ENCODE measurements at regions not wholly inside any gene's neighbourhood (a gene's known extent, or its start where the extent isn't known, plus 50 kb on each side); places are given as distances from the start of the nearest gene placed in this dataset.
"Not testable (repeated sequence)": the region's sequence is repeated elsewhere in the genome, so short reads cannot be mapped to it uniquely, and the experiment has no call there.

GRCh38 chr6:142637624-142638351 lies 307.2 kb downstream of the HIVEP2 start:
- no peak for DNase-seq

GRCh38 chr6:142642651-142643050 lies 302.3 kb downstream of the HIVEP2 start:
- DNase-seq: no peak

- no peak for DNase-seq
These were observed 300.1 kb downstream of the HIVEP2 start for GRCh38 chr6:142644866-142645265.

GRCh38 chr6:142645663-142646062 lies 299.3 kb downstream of the HIVEP2 start:
- no peak for DNase-seq

GRCh38 chr6:142647449-142648035 lies 297.4 kb downstream of the HIVEP2 start:
- DNase-seq: no peak

- DNase-seq: no peak
These were observed 296.9 kb downstream of the HIVEP2 start for GRCh38 chr6:142648036-142648451.

- DNase-seq: no peak
These were observed 296.4 kb downstream of the HIVEP2 start for GRCh38 chr6:142648526-142648925.

- not testable (repeated sequence) for DNase-seq
These were observed 295.3 kb downstream of the HIVEP2 start for GRCh38 chr6:142649438-142650234.

GRCh38 chr6:142651384-142651783 lies 293.6 kb downstream of the HIVEP2 start:
- DNase-seq: peak; percentile 14

GRCh38 chr6:142653710-142654420 lies 291.1 kb downstream of the HIVEP2 start:
- no peak for DNase-seq

GRCh38 chr6:142659661-142660060 lies 285.3 kb downstream of the HIVEP2 start:
- peak; percentile 21 for DNase-seq

GRCh38 chr6:142665393-142665792 lies 279.6 kb downstream of the HIVEP2 start:
- DNase-seq: no peak

- DNase-seq: no peak
These were observed 278.3 kb downstream of the HIVEP2 start for GRCh38 chr6:142666599-142667185.

- no peak for DNase-seq
These were observed 275.3 kb downstream of the HIVEP2 start for GRCh38 chr6:142669471-142670351.

- DNase-seq: no peak
These were observed 273.2 kb downstream of the HIVEP2 start for GRCh38 chr6:142671791-142672190.

GRCh38 chr6:142675517-142675916 lies 269.5 kb downstream of the HIVEP2 start:
- DNase-seq: no peak

- no peak for DNase-seq
These were observed 268.9 kb downstream of the HIVEP2 start for GRCh38 chr6:142676027-142676443.

GRCh38 chr6:142676647-142677192 lies 268.3 kb downstream of the HIVEP2 start:
- no peak for DNase-seq

GRCh38 chr6:142679907-142680700 lies 264.9 kb downstream of the HIVEP2 start:
- no peak for DNase-seq

GRCh38 chr6:142681099-142681498 lies 263.9 kb downstream of the HIVEP2 start:
- DNase-seq: no peak

GRCh38 chr6:142682985-142683384 lies 262.0 kb downstream of the HIVEP2 start:
- no peak for DNase-seq
